Endodermal cell (in vitro differentiated cells): ENCODE measurements at regions not wholly inside any gene's neighbourhood (a gene's known extent, or its start where the extent isn't known, plus 50 kb on each side); places are given as distances from the start of the nearest gene placed in this dataset.

Experiments
- DNase-seq: peaks from one replicate; pipeline ENCODE4 v3.0.0-alpha.2; 2017
- H3K27ac ChIP-seq: 2 replicates; pipeline ENCODE4 v1.5.1; 2013; ENCODE audit warnings: mild to moderate bottlenecking, low read depth, low read length, moderate library complexity
- H3K27me3 ChIP-seq: 2 replicates; pipeline ENCODE4 v1.6.1; 2013; ENCODE audit warnings: mild to moderate bottlenecking, low read length, moderate library complexity; ENCODE audit not compliant: insufficient read depth, control insufficient read depth, poor library complexity, severe bottlenecking
- H3K36me3 ChIP-seq: 2 replicates; pipeline ENCODE4 v1.7.0; 2013; ENCODE audit warnings: mild to moderate bottlenecking, low read length, moderate library complexity; ENCODE audit not compliant: control insufficient read depth, insufficient read depth
- H3K4me1 ChIP-seq: one replicate; pipeline ENCODE4 v1.7.0; 2013; ENCODE audit warnings: low read length; ENCODE audit not compliant: control insufficient read depth, insufficient read depth
- H3K4me3 ChIP-seq: 2 replicates; pipeline ENCODE4 v1.5.1; 2013; ENCODE audit warnings: mild to moderate bottlenecking, low read length, moderate library complexity
- H3K9ac ChIP-seq: 2 replicates; pipeline ENCODE4 v1.6.1; 2013; ENCODE audit warnings: mild to moderate bottlenecking, low read length, moderate library complexity; ENCODE audit not compliant: poor library complexity, severe bottlenecking; ENCODE audit errors: extremely low read depth
- H3K9me3 ChIP-seq: 2 replicates; pipeline ENCODE4 v1.6.1; 2013; ENCODE audit warnings: mild to moderate bottlenecking, low read length, moderate library complexity; ENCODE audit not compliant: control insufficient read depth
- H3K27ac Mint-ChIP-seq: 2 replicates; pipeline ENCODE4 v1.8.0; 2020; ENCODE audit warnings: mixed read lengths
- H3K27me3 Mint-ChIP-seq: 2 replicates; pipeline ENCODE4 v1.8.0; 2021; ENCODE audit warnings: mild to moderate bottlenecking, mixed read lengths; ENCODE audit not compliant: insufficient read depth
- H3K36me3 Mint-ChIP-seq: 2 replicates; pipeline ENCODE4 v1.8.0; 2020; ENCODE audit warnings: low read depth, mixed read lengths
- H3K4me1 Mint-ChIP-seq: 2 replicates; pipeline ENCODE4 v1.8.0; 2020; ENCODE audit warnings: mixed read lengths
- H3K4me3 Mint-ChIP-seq: 2 replicates; pipeline ENCODE4 v1.8.0; 2020; ENCODE audit warnings: mild to moderate bottlenecking, moderate library complexity, mixed read lengths
- H3K9me3 Mint-ChIP-seq: 2 replicates; pipeline ENCODE4 v1.8.0; 2020; ENCODE audit warnings: mild to moderate bottlenecking, mixed read lengths
- WGBS, 2 experiments: methylation state at CpG; one replicate each; pipeline versions ENCODE4 v1.1.5 to v1.1.7; 2013; ENCODE audit warnings: missing lambda C conversion rate in 2 of 2, mixed read lengths in 1 of 2; ENCODE audit not compliant: insufficient coverage in 1 of 2, insufficient read length in 1 of 2; 5-methylcytosine and 5-hydroxymethylcytosine counted together
- TF ChIP-seq, protein P1 (sequence below): fragments of 200-600 bp; sonication (generic); conservative IDR thresholded peaks from 2 replicates; pipeline ENCODE4 v1.5.0; 2021; ENCODE audit warnings: antibody characterized with exemption, mild to moderate bottlenecking

DNA sequence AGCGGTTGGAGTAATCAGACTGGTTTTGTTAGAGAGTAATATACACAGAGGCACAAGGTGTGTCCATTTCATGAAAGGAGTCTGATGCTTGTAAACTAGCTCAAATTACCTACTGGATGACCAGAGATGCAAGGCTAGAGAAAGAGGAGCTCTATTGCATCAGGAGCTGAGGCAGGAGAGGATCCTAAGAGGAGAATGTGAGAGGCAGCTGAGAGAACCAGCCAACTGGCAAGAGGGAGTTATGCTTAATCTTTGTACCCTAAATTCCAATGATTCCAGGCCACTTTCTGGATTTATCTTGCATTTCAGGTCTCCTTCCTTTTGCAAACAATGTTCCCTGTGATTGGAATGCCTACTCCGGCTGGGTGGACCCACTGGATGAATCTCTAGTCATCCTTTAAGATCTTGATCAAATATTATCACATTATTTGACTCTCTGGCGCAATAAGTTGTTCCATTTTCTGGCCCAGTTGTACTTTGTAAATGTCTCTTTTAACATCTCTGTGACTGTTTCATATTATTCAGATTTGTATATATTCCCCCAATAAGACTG, 57.5 kb upstream of the PTPN12 start:
- 95 to 97% methylated on average over 3 of the region's 3 CpGs for WGBS, 2 experiments
- no peaks in the 10 kb centered on the region for H3K4me1 ChIP-seq
- no peak overlapping the region for H3K4me3 ChIP-seq
- TF ChIP-seq, protein P1, sequence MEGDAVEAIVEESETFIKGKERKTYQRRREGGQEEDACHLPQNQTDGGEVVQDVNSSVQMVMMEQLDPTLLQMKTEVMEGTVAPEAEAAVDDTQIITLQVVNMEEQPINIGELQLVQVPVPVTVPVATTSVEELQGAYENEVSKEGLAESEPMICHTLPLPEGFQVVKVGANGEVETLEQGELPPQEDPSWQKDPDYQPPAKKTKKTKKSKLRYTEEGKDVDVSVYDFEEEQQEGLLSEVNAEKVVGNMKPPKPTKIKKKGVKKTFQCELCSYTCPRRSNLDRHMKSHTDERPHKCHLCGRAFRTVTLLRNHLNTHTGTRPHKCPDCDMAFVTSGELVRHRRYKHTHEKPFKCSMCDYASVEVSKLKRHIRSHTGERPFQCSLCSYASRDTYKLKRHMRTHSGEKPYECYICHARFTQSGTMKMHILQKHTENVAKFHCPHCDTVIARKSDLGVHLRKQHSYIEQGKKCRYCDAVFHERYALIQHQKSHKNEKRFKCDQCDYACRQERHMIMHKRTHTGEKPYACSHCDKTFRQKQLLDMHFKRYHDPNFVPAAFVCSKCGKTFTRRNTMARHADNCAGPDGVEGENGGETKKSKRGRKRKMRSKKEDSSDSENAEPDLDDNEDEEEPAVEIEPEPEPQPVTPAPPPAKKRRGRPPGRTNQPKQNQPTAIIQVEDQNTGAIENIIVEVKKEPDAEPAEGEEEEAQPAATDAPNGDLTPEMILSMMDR: no peak
- H3K27me3 Mint-ChIP-seq: no peaks in the 10 kb centered on the region
- no peaks in the 10 kb centered on the region for H3K9me3 ChIP-seq
- no peak overlapping the region for H3K9ac ChIP-seq
- DNase-seq: no peak
- peaks cover 5% of the 10 kb centered on the region for H3K4me1 Mint-ChIP-seq
- no peaks in the 10 kb centered on the region for H3K27me3 ChIP-seq
- no peaks in the 10 kb centered on the region for H3K36me3 ChIP-seq
- no peaks in the 10 kb centered on the region for H3K36me3 Mint-ChIP-seq
- no peak overlapping the region for H3K4me3 Mint-ChIP-seq
- H3K27ac Mint-ChIP-seq: no peak overlapping the region
- H3K27ac ChIP-seq: no peak overlapping the region
- no peaks in the 10 kb centered on the region for H3K9me3 Mint-ChIP-seq

DNA sequence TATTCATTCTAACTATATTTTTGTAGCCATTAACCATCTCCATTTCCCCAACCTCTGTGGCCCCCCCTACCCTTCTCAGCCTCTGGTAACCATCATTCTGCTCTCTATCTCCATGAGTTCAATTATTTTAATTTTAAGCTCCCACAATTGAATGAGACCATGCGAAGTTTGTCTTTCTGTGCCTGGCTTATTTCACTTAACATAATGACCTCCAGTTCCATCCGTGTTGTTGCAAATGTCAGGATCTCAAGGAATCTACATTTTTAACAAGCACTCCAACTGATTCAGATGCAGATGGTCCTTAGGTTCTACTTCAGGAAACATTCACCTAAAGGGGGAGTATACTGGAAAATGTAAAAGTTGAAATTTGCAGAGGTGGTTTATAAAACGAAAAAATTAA, 60.2 kb upstream of the PTPN12 start:
- Mint-ChIP-seq H3K4me1 (peaks cover 5% of the 10 kb centered on the region), H3K4me3 (no peak overlapping the region), H3K27me3 (no peaks in the 10 kb centered on the region), H3K27ac (no peak overlapping the region), H3K9me3 (no peaks in the 10 kb centered on the region), H3K36me3 (no peaks in the 10 kb centered on the region)
- no peak overlapping the region for H3K9ac ChIP-seq
- no peaks in the 10 kb centered on the region for H3K9me3 ChIP-seq
- 57 to 62% methylated on average over 3 of the region's 3 CpGs for WGBS, 2 experiments
- H3K27me3 ChIP-seq: no peaks in the 10 kb centered on the region
- H3K4me3 ChIP-seq: no peak overlapping the region
- no peak overlapping the region for H3K27ac ChIP-seq
- no peaks in the 10 kb centered on the region for H3K4me1 ChIP-seq
- no peak for DNase-seq
- TF ChIP-seq, protein P1: no peak
- no peaks in the 10 kb centered on the region for H3K36me3 ChIP-seq

DNA sequence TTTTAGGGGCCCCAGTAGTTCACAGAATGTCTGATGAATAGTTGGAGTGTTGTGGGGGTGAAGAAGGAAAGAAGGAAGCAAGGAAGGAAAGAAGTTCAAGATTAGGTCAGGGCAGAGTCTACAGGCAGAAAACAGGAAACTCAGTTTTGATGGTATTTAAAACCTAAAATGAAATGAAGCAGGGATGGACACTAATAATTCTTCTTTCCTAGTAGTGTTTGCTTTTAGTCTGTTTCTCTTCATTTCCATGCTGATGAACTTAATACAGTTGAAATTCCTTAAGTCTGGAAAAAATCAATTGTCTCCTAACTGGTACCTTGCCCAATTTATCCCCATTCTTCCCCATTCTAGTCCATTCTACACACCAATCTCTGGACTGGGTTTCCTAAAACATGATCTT, 59.0 kb upstream of the GSAP start:
- no peak overlapping the region for H3K4me3 ChIP-seq
- Mint-ChIP-seq H3K27me3 (no peaks in the 10 kb centered on the region), H3K36me3 (no peaks in the 10 kb centered on the region), H3K27ac (no peak overlapping the region), H3K9me3 (no peaks in the 10 kb centered on the region), H3K4me3 (no peak overlapping the region), H3K4me1 (peaks cover 5% of the 10 kb centered on the region)
- DNase-seq: no peak
- H3K9me3 ChIP-seq: no peaks in the 10 kb centered on the region
- H3K27me3 ChIP-seq: no peaks in the 10 kb centered on the region
- no peaks in the 10 kb centered on the region for H3K36me3 ChIP-seq
- TF ChIP-seq, protein P1: no peak
- no peaks in the 10 kb centered on the region for H3K4me1 ChIP-seq
- no peak overlapping the region for H3K9ac ChIP-seq
- no peak overlapping the region for H3K27ac ChIP-seq
